Fibroblast of skin of left biceps (primary cell): ENCODE measurements at regions not wholly inside any gene's neighbourhood (a gene's known extent, or its start where the extent isn't known, plus 50 kb on each side); places are given as distances from the start of the nearest gene placed in this dataset.
"Not testable (repeated sequence)": the region's sequence is repeated elsewhere in the genome, so short reads cannot be mapped to it uniquely, and the experiment has no call there.

ENCODE experiments used
- DNase-seq, 2 experiments: peaks; one replicate each; pipeline ENCODE4 v3.0.0-alpha.2; 2013; ENCODE audit warnings: low read depth in 2 of 2

DNA sequence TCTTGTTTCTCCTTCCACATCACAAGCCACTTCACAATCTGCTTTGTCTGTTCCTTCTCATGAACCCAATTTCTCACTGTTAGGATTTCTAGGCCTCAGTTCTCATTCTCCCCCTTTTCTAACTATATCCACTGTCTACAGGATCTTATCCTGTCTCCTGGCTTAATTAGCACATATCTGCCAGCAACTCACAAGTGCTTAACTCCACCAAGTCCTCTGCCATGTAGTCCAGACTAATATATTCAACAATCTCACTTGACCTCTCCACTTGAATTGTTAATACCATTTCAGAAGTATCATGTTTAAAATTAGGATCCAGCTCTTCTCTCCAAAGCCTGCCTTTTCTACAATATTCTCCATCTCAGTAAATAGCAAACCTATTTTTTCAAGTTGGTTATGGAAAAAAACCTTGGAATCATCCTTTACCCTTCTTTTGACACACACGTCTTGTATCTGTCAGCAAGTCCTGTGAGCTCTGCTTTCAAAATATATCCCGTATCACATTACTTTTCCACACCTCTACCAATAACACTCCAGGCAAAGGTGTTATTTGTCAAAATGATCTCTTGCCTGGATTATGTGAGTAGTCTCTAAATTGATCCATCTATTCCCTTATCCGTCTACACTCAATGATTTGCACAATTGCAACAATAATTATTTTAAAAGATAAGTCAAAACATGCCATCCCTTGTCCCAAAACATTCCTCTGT lies 127.2 kb upstream of the SLIT2 start:
- no peak for DNase-seq

DNA sequence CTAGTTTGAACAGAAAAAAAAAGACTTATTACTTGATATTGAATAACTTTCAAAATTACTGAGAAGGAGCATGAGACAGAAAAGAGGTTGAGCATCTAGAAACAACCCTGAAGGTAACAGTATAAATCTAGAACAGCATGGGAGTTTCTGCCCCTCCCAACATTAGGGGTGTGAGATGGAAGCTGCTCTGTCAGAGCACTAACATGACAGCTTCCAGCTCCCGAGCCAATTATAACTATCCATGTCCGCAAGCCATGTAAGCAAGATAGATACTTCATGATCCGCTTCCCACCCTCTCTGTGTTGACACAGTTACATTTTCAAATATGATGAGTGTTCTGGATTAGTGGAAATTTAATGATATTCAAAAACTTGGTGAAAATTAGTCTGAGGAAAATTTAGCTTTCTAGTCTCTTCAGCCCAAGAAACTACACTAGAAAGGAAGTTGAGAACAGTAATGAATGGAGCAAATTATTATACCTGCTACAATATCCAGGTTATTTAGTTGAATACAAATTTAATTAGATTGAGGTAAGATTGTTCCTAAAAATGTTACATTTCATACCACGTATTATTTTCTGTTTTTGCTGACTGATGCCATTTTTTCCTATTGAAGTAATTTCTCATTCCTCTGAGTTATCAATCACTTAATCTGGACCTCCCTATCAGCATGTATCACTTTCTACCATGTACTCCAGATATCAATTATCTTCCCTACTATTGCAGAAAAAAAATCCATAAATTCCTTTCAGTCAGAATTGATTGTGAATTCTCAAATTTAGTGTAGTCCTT lies 129.3 kb upstream of the SLIT2 start:
- no peak for DNase-seq

DNA sequence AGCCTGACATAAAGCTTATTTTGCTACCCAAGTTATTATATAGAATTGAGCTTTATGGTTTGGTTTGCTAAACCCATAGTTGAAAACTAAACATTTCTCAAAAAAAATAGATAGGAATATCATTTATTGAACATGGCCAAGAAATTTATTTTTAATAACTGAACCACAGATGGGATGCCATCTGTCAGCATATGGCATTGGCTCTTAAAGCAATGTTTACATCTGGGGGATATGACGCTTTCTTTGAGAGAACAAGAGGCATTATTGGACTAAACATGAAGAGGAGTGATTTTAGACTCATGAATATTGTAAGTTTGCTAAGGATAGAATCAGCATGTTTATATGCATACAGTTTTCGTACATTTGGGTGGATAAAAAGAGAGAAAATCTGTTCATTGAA lies 132.6 kb upstream of the SLIT2 start:
- DNase-seq, result no peak

DNA sequence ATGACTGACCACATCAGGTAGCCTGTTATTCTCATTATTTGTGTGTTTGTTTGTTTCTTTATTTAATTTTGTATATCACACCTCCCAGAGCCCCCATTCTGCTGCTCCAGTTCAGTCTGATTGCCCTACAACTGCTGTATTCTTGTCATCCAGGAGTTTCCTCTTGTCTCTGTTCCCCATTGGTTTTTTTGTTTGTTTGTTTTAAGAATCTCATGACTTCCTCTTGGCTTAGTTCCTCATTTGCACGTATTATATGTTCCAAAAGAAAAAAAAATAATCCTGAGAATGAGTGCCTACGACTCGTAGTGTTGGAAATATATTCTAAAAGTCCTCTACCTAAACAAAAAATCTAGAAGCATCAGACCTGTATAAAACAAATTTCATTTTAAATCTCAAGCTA lies 142.3 kb upstream of the SLIT2 start:
- no peak for DNase-seq

- DNase-seq, result peak; percentile 28 to 36
Observed at GRCh38 chr4:20106921-20107320, 144.8 kb upstream of the SLIT2 start.

DNA sequence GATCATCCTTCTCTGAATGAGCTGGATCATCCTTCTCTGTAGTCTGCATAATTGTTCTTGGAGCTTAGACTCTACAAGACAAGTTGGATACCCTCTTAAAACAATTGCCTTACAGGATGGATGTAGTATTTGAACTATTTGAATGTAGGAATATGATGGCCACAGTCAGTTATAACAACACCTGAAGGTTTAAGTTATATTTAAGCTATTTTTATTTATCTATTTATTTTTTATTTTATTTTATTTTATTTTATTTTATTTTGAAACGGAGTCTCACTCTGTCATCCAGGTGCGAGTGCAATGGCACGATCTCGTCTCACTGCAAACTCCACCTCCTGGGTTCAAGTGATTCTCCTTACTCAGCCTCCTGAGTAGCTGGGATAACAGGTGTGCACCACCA lies 149.9 kb upstream of the SLIT2 start:
- DNase-seq, result no peak

GRCh38 chr4:20096911-20097310 lies 154.8 kb upstream of the SLIT2 start:
- DNase-seq, result no peak

DNA sequence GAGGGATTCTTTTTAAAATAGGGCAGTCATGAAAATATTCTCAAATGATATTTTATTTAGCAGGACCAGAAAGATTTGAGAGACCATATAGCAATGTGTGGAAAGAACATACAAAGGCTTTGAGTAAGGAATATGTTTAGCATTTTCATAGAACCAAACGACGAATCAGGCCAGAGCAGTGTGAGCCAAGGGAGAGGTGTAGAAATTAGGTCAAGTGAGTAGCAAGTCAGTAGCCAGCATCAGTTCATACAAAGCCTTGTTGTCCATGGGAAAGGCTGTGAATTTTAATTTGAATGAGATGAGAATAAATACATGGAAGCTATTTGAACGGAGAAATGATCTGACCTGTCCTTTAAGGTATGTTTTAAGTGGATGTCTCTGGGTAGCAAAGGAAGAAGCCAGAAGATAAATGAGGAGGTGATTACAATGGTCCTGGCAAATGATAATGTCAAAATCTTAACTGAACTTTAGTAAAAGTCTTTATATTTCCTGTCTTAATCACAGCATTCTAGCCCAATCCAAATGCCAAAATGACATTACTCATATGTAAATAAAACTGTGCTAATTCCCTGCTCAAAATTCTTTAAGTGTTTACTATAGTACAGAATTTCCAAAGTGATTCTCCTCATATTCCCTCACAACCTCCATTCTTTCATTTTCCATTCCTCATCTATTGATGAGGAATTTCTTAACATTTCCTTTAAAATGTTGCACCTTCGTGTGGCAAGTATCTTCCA lies 155.7 kb upstream of the SLIT2 start:
- no peak for DNase-seq

DNA sequence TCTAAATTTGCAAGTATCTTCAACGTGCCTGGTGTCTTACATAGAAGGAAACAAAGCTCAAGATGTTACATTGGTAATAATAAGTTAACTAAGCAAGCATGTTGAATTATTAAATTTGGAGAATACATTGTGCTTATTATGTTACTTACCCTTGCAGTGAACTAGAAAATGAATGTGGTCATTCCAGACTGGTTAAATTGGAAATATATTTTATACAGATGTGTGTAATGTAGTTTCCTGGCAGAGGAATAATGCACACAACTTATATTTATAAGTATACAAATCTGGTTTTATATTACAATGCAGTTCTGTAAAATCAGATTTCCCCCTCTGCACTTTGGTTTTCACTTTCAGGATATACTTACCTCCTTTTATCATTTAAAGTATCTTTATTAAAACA lies 159.9 kb upstream of the SLIT2 start:
- no peak for DNase-seq

- no peak for DNase-seq
Observed at GRCh38 chr4:20087522-20087911, 164.2 kb upstream of the SLIT2 start.

DNA sequence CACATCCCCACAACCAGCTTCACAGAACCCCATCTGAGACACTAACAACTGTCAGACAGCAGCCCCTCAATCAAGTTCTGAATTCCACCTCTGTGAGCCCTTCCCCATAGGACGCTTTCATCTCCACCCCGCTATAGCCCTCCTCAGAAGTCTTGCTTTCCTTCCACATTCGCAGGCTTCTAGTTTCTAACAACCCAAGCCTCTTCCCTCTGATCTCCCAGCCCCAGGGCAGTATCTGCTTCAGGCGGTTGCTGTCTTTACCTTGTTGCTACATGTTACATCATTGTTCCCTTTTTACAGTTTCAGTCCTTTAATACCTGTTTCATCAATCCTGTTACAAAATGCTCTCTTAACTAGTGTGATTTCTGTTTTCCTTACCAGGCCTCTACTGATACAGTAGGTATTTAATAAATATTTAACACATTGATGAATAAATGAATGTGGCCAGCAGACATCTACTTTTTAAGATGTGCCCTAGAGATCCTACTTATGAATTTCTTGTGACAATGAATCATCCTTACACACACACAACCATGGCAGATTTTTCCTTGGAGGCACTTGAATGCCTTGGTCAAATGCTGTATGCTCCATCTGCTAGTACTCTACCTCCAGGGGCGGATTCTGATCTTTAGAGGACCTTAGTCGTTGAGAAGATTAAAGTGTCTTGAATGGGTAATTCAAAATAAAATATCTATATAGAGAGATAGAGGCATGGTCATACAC lies 164.7 kb upstream of the SLIT2 start:
- DNase-seq, result no peak

- DNase-seq, result no peak
Observed at GRCh38 chr4:20086067-20086798, 165.5 kb upstream of the SLIT2 start.

DNA sequence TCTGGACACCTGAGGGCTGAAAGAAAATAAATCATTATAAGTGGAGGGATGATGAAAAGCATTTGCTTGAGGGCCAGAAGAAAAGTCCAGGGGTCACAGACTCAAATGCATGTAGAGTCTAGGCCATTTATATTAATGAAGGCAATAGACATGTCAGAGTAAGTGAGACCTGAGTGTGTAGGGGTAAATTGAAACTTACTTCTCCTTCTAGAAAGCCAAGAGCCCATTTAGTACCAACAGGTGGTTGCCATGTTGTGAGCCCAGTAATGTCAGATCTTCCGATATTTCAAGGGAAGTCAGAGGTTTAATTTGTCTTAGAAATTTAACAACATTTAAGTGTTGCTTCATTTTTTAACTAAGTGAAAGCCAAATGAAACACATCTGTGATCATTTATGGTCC lies 166.1 kb upstream of the SLIT2 start:
- DNase-seq, result no peak

DNA sequence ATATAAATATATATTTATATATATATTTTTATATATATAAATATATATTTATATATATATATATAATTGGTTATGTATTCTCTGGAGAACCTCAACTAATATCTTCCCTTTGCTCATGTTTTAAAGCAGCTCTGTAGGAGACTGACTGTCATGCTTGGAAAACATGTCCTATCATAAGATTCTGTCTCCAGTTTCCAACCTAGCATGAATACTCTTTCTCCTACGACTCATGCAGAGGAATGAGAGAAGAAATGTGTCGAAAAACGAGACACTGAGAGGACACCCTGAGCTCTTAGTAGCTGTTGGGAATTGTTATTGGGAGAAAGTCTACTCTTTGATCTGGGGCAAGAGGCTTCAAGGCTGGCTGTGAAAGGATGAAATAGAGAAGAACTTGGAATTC lies 166.5 kb upstream of the SLIT2 start:
- no peak for DNase-seq

- DNase-seq, result no peak
Observed at GRCh38 chr4:20084488-20084887, 167.2 kb upstream of the SLIT2 start.

- no peak for DNase-seq
Observed at GRCh38 chr4:20078644-20079043, 173.1 kb upstream of the SLIT2 start.

- no peak for DNase-seq
Observed at GRCh38 chr4:20075248-20075871, 176.3 kb upstream of the SLIT2 start.

GRCh38 chr4:20074450-20074849 lies 177.3 kb upstream of the SLIT2 start:
- no peak for DNase-seq

DNA sequence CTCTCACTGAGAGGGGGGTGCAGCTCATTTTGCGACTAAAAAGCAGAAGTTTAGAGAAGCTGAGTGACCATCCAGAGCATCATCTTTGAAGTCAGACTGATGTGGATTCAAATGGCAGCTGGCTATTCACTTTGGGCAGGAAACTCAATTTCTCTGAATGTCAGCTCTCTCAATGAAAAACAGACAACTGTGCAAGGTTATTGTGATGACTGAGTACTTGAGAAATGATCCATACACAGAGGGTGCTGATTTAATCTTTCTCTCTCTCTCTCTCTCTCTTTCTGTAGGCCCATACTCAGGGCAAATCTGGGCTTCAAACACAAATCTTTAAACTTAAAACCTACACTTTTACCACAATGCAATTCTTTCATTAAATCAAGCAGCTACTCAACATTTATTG lies 185.8 kb upstream of the SLIT2 start:
- no peak for DNase-seq

DNA sequence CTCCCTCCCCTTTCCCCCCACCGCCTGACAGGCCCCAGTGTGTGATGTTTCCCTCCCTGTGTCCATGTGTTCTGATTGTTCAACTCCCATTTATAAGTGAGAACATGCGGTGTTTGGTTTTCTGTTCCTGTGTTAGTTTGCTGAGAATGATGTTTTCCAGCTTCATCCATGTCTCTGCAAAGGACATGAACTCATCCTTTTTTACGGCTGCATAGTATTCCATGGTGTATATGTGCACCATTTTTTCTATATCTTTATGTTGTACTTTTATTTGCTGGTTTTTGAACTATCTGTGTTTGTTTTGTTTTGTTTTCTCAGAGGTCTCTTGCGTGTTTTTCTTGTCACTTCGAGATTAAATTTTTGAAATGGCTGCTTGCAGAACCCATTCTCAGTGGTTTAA lies 188.8 kb upstream of the SLIT2 start:
- not testable (repeated sequence) for DNase-seq

DNA sequence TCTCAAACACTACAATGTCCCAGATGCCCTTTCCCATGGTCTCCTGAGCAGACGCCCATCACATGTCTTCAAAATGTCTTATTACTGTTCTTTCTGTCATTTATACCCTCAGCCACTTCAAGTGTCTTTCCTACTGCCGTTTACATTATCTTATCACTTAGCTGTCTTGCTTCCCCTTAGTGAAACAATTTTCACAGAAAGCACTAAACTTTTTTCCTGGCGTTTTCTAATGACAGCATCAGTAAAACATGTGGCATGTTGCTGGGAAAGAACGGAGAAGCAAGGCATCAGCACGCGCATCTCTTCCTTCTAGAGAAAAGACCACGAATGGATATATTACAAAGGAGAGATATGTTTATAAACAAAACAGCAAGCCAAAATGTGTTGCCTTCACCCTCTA lies 189.7 kb upstream of the SLIT2 start:
- no peak for DNase-seq
